Islet of Langerhans (tissue), 1 donor: ENCODE measurements at regions not wholly inside any gene's neighbourhood (a gene's known extent, or its start where the extent isn't known, plus 50 kb on each side); places are given as distances from the start of the nearest gene placed in this dataset.

Experiments used
- FAIRE-seq: peaks from one replicate; lab custom pipeline; 2011; peaks lifted over from hg19 to GRCh38; lab: Jason Lieb, UNC

DNA sequence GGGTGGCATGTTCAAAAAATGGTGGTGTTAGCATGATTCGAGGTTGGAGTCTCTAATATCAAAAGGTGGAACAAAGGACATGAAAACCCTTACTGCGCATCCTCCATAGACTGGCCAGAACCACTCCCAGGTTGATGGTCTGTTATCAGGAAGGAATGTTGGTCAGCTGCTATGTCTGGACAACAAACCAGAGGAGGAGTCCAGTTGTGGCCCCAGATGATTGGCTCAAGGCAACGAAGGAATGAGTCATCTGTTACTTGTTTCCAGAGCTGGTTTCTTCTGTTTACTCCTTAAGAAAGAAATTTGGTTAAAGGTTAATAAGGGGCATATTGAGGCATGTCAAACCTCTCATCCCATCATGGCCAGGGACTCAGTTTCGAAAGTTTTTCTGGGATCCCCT lies 56.8 kb upstream of the GRIA4 start:
- FAIRE-seq, result no peak

DNA sequence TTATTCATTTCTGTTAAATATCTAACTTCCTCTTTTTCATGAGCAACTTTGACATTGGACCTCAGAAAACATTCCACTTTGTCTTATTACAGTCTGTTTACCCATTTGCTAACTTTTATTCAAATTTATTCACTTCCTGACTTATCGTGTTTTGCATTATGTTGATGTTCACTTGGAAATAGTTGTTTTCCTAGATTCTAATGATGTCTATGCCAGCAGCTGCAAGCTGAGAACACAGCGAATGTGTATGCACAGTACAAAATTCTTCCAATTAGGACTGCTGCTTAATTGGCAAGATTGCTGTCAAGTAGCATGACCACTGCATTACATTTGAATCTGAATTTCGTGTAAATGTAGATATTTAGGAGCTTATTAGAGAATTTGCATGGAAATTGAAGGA lies 61.5 kb upstream of the GRIA4 start:
- FAIRE-seq, result no peak

DNA sequence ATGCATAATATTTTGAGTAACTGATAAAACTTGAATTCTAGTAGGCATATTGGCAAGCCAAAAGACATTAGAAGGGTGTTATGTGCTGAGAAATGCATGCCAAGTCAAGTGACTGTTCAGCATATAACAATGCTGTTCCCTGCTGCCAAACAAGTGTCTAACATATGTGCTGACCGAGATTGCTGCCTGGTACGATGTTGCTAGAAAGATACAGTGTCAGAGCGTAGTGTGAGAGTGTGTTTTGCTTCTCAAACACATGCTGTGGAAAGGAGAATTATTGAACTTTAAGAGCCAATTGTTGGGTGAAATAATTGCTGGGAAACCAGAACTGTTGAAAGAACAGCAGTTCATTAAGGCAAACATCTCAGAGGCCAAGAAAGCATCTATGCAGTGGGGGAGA lies 71.3 kb upstream of the GRIA4 start:
- no peak for FAIRE-seq

DNA sequence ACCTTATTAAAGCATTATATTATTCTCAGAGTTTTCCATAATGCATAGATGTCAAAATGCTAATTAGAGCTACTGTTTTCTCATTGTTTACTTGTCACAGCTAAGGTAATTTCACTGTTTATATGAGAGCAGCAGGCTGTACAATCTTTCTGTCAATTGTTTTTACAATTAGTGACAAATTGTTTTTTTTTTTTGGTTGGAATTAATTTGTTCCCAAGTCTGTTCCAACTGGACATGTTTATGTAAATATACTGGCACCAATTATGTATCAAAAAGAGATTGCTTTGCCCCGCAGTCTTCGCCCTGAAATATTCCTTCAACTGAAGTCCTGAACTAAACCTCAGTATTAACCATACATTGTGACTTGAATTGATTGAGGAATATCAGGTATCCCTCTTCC lies 72.3 kb upstream of the GRIA4 start:
- FAIRE-seq, result no peak

DNA sequence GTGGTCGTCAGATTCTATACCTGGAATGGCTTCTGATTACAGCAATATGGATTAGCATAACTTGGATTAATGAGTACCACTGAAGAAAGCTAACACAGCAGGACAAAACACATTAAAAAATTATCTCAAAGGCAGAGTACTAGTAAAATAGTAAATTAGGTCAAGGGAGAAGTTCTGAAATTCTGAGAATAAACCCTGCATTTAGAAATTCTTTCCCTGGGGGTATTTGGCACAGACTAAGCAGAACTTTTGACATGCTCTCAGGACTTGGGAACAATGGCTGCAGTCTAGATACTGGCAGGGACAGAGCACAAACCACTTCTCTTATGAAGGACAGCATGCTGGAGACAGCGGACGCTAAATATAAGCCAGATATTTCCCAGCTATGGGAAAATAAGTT lies 85.6 kb upstream of the GRIA4 start:
- FAIRE-seq, result peak; percentile 27

DNA sequence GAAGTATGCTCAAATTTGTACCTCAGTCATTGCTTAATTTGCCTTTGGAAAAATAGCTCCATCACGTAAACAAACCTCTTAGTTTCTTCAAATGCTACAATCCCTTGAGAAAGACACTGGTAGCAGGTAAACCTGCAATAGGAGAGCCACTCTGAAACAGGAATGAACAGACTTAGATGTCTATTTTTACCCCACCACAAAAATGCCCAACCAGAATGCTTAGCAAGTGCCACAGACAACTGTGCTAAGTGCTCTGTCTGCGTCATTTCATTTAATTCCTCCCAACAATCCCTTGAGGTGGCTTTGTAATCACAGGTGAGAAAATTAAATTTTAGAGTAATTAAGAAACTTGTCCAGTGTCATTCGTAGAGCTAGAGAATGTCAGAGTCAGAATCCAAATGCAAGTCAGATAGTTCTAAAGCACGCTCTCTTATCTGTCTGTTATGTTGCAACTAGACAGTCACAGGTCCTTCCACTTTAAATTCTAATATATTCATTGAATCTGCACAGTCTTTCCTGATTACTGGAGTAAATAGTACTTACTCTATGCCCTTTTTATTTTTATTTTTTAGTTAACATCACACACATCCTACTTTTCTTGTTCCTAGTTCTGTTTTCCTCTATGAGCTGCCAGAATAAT lies 89.0 kb upstream of the GRIA4 start:
- no peak for FAIRE-seq

DNA sequence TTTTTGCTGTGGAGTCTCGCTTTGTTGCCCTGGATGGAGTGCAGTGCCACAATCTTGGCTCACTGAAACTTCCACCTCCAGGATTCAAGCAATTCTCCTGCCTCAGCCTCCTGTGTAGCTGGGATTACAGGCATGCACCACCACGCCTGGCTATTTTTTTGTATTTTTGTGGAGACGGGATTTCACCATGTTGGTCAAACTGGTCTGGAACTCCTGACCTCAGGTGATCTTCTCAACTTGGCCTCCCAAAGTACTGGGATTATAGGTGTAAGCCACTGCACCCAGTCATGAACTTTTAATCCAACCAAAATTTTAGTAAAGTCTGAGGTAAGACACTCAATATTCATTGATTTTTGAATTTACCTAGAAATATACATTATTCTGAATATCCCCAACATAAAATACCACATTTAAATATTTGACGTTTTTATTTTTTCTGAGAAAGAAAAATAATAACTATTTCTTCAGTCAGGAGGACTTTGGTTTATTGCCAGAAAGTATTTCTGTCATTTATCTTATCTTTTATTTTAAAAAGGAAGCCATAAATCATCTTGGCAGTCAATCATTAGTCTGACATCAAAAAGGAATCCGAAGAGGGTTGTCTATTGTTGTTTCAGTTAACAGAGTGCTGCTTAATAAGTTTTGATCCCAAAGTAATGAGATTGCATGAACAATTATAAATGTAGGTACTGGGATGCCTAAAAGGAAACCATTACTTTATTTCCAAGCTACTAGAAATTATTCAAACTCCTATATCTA lies 102.2 kb upstream of the GRIA4 start:
- no peak for FAIRE-seq

DNA sequence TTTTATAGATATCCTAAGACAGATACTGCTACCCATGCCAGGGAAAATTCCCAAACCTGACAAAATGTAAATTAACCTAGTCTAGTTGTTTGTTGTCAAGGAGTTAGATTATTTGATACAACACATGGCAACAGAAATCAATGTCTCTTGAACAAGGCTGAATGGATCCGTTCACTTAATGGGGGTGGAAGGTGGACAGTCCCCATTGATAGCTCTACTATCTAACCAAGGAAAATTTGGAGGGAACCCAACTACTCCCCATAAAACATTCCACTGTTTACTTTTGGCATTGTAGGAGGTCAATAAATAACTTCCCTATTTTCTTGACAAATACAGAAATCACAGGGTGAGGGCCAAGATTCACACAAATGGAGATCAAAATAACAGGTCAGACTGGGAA lies 117.9 kb upstream of the GRIA4 start:
- no peak for FAIRE-seq

DNA sequence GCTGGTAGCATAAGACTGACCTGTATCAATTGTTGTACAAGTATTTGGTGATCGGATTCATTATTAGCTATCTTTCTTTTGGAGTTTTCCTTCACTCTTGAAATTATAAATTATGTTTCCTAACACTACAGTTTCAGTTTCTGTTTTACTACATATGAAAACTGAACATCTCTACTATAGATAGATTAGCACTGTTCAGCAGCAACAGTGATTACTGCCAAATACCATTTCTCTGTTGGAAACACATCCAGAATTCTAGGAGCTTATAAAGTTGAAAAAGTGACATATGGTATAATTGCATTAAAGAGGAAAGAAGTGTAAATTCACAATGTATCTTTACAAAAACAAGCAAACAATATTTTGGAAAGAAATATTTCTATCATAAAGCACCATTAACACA lies 118.5 kb upstream of the GRIA4 start:
- no peak for FAIRE-seq

DNA sequence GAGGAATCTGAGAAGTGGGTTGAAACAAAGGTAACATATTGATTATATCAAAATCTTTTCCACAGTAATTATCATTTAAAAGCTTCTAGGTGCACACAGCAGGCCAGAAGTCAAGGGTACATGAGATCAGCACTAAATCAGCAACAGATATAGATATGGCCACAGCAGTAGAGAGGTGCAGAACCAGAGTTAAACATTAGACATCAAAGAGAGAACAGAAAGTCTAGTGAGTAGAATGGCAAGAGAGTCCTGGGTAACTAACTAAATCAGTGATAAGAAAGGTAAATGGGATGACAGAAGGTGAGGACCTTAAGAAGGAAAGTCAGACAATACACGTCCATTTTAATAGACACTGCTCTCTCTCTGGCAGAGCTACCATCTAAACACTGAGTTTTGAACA lies 119.5 kb upstream of the GRIA4 start:
- FAIRE-seq, result no peak

DNA sequence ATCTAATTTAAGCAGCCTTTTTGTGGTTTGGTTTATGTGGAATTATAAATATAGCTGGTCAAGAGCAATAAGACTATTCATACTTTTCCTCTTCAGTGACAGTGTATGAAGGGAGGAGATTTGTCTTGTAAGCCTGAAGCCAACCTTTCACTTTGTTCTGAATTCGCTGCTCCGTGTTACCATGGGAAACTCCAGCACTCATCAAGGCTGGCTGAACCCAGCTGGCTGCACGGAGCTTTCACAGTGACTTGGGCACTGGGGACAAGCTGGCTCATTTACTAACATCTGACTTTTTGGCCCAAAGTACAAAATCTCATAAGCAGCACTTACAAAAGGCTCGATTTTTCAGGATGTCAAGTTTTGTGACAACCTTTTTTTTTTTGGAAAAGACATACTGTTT lies 120.4 kb upstream of the GRIA4 start:
- FAIRE-seq, result peak; percentile 80

DNA sequence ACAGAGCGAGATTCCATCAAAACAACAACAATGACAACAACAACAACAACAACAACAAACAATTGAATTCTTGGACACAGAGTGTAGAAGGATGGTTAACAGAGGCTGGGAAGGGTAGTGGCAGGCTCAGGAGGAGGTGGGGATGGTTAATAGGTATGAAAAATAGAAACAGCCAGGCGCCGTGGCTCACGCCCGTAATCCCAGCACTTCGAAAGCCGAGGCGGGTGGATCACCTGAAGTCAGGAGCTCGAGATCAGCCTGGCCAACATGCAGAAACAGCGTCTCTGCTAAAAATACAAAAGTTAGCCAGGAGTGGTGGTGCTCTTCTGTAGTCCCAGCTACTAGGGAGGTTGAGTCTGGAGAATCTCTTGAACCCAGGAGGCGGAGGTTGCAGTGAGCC lies 122.9 kb upstream of the GRIA4 start:
- FAIRE-seq, result no peak

DNA sequence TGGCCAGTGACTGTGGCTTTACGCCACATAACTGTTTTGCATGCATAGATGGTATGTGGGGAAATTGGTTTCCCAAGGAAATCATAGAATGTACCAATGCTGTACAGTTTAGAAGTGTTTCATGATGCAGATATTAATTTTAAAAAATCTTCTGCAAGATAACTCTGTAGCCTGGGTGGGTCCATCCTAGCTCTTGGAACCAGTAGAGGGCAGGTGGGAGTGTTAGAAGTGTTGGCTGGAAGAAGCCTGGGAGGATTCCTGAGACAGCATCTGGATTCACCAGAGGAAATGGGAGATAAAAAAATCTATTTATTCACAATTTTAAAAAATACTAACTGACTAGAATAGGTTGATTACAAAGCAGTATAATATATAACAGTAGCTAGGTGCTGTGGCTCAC lies 139.9 kb upstream of the GRIA4 start:
- no peak for FAIRE-seq

DNA sequence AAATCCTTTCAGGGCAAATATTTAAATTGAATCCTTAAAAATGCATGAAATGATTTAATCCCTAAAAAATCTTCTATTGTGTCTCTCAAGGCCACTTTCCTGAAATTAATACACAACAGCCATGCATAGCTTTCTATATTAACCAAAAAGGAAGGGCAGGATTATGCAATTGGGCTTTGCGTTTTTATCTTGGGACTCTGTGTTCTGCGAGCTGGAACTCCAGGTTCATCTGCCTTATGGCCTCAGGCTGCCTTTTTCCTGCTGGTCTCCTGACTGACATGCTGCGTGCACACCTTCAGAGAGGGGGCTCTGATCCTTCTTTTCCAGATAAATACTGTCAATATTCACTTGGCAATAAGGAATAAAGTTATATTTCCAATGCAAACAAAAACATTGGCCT lies 141.7 kb upstream of the GRIA4 start:
- FAIRE-seq, result no peak

DNA sequence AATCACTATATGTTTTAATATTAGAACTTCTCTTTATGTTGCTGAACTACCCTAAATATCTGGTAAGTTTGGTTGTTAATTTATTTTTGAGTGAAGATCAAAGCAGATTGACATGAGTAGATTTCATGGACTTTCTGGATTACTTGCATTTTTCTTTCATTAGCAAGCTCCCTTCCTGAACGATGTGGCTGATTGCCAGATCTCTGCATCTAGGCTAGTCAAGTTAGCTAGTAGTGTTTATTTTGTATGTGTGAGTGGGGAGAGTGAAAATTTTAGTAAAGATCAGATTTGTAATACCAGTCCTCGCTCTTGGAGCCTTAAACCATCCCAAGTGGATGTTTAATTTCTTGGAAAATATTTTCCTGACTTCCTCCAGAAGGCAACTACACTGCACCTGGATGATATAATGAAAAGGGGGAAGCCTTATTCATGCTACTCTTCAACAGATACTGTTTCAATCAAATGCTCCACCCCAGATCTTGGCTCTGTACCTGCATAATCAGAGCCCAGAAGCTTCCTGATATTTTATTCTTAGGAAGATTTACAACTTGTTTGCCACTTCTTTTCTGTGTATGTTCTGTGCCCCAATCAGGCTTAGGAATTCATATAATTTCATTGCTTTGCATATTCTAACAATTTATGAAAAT lies 143.2 kb upstream of the GRIA4 start:
- no peak for FAIRE-seq

DNA sequence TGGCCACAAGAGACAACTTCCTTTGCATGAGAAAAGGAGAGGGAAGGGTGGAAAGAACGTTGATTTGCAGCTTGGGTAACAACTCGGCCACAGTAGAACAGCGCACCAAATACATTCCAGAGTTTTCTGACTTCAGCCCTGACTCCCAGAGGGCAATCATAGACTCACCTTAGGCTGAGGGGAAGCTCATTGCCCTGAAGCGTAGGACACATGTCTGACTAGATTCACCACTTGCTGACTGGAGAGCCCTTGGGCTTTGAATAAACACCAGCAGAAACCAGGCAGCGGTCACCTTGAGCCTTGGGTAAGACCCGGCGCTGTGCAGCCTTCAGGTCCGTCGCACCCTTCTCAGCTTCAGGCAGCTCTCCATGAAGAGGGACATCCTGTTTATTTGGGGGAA lies 151.8 kb upstream of the GRIA4 start:
- FAIRE-seq, result no peak

DNA sequence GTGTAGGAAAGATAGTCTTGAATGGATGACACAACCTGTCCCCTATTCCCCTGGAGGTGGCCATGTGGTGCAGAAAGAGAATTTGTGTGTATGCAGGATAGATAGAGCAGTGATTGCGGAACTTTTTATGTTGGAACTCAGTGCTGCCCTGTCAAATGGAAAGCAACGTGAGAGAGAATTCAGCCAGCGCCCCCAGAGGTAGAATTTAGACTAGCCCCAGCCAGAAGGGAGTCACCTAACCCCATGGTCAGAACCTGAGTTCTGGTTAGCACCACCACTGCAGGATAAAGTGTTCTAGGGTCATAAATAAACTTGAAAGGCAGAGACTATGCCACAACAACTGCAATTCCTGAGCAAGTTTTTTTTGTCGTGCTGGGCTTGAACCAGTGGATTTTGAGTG lies 152.9 kb upstream of the GRIA4 start:
- no peak for FAIRE-seq

DNA sequence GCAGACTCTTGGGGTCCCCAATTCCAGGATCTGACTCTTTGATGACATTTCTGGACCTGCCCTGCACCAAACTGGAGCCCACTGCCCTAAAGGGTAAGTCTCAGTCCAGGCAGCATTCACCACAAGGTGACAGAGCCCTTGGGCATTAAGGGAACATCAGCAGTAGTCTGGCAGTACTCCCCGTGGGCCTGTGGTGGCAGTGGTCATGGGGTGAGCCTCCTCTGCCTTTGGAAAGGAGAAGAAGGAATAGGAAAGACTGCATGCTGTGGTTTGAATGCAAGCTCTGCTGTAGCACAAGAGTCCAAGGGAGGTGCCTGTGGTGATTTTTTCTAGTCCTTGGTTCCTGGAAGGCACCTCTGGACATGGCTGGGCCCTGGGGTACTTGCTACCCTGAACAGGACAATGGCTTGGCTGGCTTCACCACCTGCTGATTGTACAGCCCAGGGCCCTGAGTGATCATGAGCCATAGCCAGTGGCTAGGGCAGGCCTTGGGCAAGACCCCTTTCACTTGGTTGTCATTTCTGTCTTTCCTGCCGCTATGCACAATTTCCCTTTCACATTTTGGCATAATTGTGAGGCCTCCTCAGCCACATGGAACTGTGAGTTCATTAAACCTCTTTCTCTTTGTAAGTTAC lies 160.7 kb upstream of the GRIA4 start:
- FAIRE-seq, result no peak

DNA sequence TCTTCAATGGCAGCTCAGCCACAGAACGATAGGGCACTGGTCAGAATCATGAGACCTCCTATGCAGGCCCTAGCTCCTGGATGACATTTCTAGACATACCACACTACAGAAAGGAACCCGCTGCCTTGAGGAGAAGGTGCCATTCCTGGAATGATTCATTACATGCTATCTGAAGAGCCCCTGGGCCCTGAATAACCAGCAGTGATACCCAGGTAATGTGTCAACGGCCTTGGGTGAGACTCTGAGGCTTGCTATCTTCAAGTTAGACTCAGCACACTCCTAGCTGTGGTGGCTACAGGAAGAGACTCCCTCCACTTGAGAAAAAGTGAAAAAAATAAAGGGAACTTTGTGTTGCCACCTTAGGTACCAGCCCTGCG lies 161.2 kb upstream of the GRIA4 start:
- no peak for FAIRE-seq

DNA sequence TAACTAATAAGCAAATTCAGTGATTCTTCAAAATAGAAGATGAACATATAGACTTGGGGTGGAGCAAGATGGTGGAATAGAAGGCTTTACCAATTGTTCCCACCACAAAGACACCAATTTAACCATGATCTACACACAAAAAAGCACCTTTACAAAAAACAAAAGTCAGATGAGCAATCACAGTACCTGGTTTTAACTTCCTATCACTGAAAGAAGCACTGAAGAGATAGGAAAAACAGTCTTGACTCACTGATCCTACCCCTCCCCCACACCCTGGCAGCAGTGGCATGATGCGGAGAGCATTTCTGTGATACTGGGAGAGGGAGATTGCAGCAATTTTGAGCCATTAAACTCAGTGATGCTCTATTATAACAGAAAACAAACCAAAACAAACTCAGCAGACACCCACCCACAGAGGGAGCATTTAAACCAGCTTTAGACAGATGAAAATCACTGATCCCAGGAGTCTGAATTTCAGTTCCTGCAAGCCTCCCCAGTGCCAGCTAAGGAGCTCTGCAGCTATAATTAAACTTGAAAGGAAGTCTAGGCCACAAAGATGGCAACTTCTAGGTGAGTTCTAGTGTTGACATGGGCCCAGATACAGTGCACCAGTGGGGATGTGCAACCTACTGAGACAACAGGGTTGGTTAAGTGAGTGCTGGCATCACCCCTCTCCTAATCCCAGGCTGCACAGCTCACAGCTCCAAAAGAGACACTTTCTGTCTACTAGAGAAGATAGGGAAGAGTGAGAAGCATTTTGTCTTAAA lies 161.8 kb upstream of the GRIA4 start:
- no peak for FAIRE-seq

DNA sequence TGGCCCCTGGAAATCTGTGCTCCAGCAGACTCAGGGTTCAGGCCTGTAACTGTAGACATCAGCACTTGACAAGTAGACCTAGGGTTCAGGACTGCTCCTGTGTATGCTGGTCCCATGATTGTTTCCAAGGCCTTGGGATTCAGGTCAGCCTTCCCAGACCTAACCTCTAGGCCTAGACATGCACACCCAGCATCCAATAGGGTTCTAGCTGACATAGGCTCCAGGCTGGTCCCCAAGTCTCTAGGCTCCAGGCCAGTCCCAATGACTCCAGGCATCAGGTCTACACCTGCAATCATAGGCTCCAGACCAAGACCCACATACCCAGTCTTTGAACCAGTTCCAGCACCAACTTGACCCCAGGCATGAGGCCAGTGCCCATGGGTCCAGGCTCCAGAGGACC lies 166.2 kb upstream of the GRIA4 start:
- FAIRE-seq, result no peak

DNA sequence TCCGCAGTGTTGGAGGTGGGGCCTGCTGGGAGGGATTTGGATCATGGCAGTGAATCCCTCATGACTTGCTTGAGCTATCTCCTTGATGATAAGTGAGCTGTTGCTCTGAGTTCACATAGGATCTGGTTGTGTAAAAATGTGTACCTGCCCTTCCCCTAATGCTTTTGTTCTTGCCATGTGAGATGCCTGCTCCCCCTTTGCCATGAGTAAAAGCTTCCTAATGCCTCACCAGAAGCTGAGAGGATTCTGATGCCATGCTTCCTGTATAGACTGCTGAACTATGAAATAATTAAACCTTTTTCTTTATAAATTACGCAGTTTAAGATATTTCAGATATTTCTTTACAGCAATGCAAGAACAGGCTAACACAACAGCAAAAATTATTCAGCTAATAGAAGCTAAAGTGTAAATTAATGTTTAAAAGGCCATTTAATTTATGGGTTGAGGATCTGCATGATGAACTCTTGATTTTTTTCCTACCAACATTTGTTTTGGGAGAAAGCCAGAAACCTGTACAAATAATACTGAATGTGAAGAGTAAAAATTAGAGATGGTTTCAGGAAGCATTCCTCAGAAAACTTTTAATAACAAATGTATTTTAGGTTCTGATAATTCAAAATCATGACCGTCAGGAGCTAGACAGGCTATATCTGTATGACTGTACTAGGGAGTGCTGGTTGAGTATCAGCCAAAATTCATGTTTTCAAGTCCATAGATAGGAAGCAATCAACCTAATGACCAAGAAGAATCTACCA lies 177.5 kb upstream of the GRIA4 start:
- FAIRE-seq, result no peak
